KMS-11 (cell line): ENCODE measurements at regions not wholly inside any gene's neighbourhood (a gene's known extent, or its start where the extent isn't known, plus 50 kb on each side); places are given as distances from the start of the nearest gene placed in this dataset.

Source experiments
- H2AFZ ChIP-seq: fragments of 200-600 bp; sonication (generic); 2 replicates; pipeline ENCODE4 v1.6.1; 2016; ENCODE audit warnings: antibody characterized with exemption, mixed run types, low read depth
- H3K27ac ChIP-seq: fragments of 200-600 bp; sonication (generic); 2 replicates; pipeline ENCODE4 v1.6.1; 2016; ENCODE audit warnings: mild to moderate bottlenecking, mixed run types
- H3K27me3 ChIP-seq: fragments of 200-600 bp; sonication (generic); 2 replicates; pipeline ENCODE4 v1.6.1; 2017; ENCODE audit warnings: mild to moderate bottlenecking, low read depth, mixed run types, moderate library complexity; ENCODE audit not compliant: insufficient read depth
- H3K36me3 ChIP-seq: fragments of 200-600 bp; sonication (generic); 2 replicates; pipeline ENCODE4 v1.6.1; 2017; ENCODE audit warnings: mild to moderate bottlenecking, mixed run types; ENCODE audit not compliant: insufficient read depth
- H3K4me1 ChIP-seq: fragments of 200-600 bp; sonication (generic); 2 replicates; pipeline ENCODE4 v1.6.1; 2016; ENCODE audit warnings: mild to moderate bottlenecking, low read depth, mixed run types; ENCODE audit not compliant: poor library complexity, severe bottlenecking
- H3K4me2 ChIP-seq: fragments of 200-600 bp; sonication (generic); 2 replicates; pipeline ENCODE4 v1.7.0; 2016; ENCODE audit warnings: mild to moderate bottlenecking, mixed run types
- H3K4me3 ChIP-seq: fragments of 200-600 bp; sonication (generic); IDR thresholded peaks from 2 replicates; pipeline ENCODE4 v1.6.1; 2017; ENCODE audit warnings: low read depth, low read length, mixed read lengths; ENCODE audit not compliant: insufficient read depth
- H3K79me2 ChIP-seq: fragments of 200-600 bp; sonication (generic); 2 replicates; pipeline ENCODE4 v1.6.1; 2016; ENCODE audit warnings: low read depth, mixed run types; ENCODE audit not compliant: insufficient read depth
- H3K9ac ChIP-seq: fragments of 200-600 bp; sonication (generic); 2 replicates; pipeline ENCODE4 v1.6.1; 2016; ENCODE audit warnings: mild to moderate bottlenecking, mixed run types
- H4K20me1 ChIP-seq: fragments of 200-600 bp; sonication (generic); 2 replicates; pipeline ENCODE4 v1.6.1; 2016; ENCODE audit warnings: mild to moderate bottlenecking, mixed run types; ENCODE audit not compliant: insufficient read depth
- TF ChIP-seq, protein P1 (sequence below): fragments of 200-600 bp; sonication (generic); conservative IDR thresholded peaks from 2 replicates; pipeline ENCODE4 v1.6.1; 2017; ENCODE audit warnings: low read depth, mild to moderate bottlenecking, antibody characterized with exemption, low read length, moderate library complexity, mixed read lengths

DNA sequence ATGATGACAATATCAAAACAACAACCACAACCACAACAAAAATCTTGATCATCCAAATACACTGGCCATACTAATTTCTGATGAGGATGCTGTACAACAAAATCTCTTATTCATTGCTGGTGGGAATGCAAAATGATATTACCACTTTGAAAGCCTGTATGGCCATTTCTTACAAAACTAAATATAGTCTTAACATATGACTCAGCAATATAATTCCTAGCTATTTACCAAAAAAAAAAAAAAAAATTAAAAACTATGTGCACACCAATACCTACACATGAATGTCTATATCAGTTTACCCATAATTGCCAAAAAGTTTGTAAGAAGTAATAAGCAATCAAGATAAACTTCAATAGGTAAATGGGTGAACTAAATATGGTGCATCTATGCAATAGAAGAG lies 1379.7 kb downstream of the CDH11 start:
- Histone ChIP-seq H3K79me2 (no peaks in the 10 kb centered on the region), H4K20me1 (no peaks in the 10 kb centered on the region), H3K27ac (no peak overlapping the region), H3K4me1 (no peaks in the 10 kb centered on the region), H3K4me2 (no peak overlapping the region), H3K36me3 (no peaks in the 10 kb centered on the region), H3K9ac (no peak overlapping the region), H3K4me3 (no peak overlapping the region), H2AFZ (no peak overlapping the region), H3K27me3 (no peaks in the 10 kb centered on the region)
- TF ChIP-seq, protein P1, sequence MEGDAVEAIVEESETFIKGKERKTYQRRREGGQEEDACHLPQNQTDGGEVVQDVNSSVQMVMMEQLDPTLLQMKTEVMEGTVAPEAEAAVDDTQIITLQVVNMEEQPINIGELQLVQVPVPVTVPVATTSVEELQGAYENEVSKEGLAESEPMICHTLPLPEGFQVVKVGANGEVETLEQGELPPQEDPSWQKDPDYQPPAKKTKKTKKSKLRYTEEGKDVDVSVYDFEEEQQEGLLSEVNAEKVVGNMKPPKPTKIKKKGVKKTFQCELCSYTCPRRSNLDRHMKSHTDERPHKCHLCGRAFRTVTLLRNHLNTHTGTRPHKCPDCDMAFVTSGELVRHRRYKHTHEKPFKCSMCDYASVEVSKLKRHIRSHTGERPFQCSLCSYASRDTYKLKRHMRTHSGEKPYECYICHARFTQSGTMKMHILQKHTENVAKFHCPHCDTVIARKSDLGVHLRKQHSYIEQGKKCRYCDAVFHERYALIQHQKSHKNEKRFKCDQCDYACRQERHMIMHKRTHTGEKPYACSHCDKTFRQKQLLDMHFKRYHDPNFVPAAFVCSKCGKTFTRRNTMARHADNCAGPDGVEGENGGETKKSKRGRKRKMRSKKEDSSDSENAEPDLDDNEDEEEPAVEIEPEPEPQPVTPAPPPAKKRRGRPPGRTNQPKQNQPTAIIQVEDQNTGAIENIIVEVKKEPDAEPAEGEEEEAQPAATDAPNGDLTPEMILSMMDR = no peak

DNA sequence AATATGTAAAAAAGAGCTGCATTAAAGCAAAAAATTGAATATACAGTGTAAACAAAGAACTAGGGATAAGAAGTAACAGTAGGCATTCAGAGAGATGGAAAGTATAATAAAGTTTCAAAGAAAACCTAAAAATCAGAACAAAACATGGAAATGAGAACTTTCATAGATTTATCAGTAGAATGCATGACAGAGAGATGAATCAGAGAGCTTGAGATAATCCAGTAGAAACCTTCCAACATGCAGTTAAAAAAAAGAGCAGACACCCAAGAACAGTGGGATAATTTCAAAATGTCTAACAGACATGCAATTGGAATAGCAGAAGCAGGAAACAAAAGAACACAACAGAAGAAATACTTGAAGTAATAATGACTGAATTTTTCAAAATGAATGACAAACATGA lies 1384.2 kb downstream of the CDH11 start:
- TF ChIP-seq, protein P1 = no peak
- no peaks in the 10 kb centered on the region for H4K20me1 ChIP-seq
- no peaks in the 10 kb centered on the region for H3K27me3 ChIP-seq
- no peak overlapping the region for H2AFZ ChIP-seq
- H3K4me3 ChIP-seq = no peak overlapping the region
- H3K36me3 ChIP-seq = no peaks in the 10 kb centered on the region
- H3K4me2 ChIP-seq = no peak overlapping the region
- H3K9ac ChIP-seq = no peak overlapping the region
- H3K27ac ChIP-seq = no peak overlapping the region
- no peaks in the 10 kb centered on the region for H3K79me2 ChIP-seq
- no peaks in the 10 kb centered on the region for H3K4me1 ChIP-seq

DNA sequence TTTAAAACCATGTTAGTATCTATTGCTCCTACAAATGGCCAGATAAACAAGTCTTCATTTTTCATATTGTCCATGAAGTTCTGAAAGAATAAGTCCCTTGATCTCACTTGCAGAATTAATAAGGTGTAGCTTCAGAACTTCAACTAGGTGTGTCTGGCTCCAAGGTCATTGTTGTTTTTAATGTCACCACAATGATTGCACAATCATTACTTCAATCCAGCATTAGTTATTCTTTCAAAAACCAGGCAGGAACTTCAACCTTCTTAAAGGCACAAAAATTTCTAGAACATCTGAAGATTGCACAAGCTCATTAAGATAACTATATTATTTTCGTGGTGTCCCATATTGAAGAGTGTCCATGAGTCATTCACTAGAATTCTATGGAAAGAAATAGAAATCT lies 1386.4 kb downstream of the CDH11 start:
- H3K4me3 ChIP-seq = no peak overlapping the region
- no peaks in the 10 kb centered on the region for H3K36me3 ChIP-seq
- H3K79me2 ChIP-seq = no peaks in the 10 kb centered on the region
- TF ChIP-seq, protein P1 = no peak
- H3K4me2 ChIP-seq = no peak overlapping the region
- H4K20me1 ChIP-seq = no peaks in the 10 kb centered on the region
- H3K9ac ChIP-seq = no peak overlapping the region
- H3K27ac ChIP-seq = no peak overlapping the region
- no peaks in the 10 kb centered on the region for H3K27me3 ChIP-seq
- H3K4me1 ChIP-seq = no peaks in the 10 kb centered on the region
- no peak overlapping the region for H2AFZ ChIP-seq

DNA sequence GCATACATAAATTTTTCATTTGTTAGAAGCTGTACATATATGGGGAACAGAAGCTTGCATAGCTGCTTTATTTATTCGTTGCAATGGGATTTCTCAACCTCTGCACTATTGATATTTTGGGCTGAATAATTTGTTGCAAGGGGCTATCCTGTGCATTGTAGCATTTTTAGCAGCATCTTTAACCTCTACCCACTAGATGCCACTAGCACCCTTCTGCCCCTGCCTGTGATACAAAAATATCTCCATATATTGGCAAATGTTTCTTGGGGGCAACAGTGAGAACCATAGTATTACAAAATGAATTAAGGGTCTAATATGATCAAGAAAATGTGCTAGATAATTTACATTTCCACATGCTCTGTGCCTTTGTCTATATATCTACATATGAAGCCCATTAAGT lies 1401.0 kb downstream of the CDH11 start:
- no peaks in the 10 kb centered on the region for H3K79me2 ChIP-seq
- no peak overlapping the region for H3K9ac ChIP-seq
- no peak overlapping the region for H3K4me3 ChIP-seq
- no peaks in the 10 kb centered on the region for H3K27me3 ChIP-seq
- H3K36me3 ChIP-seq = no peaks in the 10 kb centered on the region
- H3K4me2 ChIP-seq = no peak overlapping the region
- TF ChIP-seq, protein P1 = no peak
- no peaks in the 10 kb centered on the region for H4K20me1 ChIP-seq
- no peaks in the 10 kb centered on the region for H3K4me1 ChIP-seq
- H2AFZ ChIP-seq = no peak overlapping the region
- H3K27ac ChIP-seq = no peak overlapping the region

GRCh38 chr16:63719926-63720325 lies 1401.9 kb downstream of the CDH11 start:
- Histone ChIP-seq H4K20me1 (no peaks in the 10 kb centered on the region), H3K9ac (no peak overlapping the region), H3K4me1 (no peaks in the 10 kb centered on the region), H3K36me3 (no peaks in the 10 kb centered on the region), H3K79me2 (no peaks in the 10 kb centered on the region), H2AFZ (no peak overlapping the region), H3K27me3 (no peaks in the 10 kb centered on the region), H3K4me2 (no peak overlapping the region), H3K27ac (no peak overlapping the region), H3K4me3 (no peak overlapping the region)
- TF ChIP-seq, protein P1 = no peak
